ENCODE measurements at regions not wholly inside any gene's neighbourhood (a gene's known extent, or its start where the extent isn't known, plus 50 kb on each side); places are given as distances from the start of the nearest gene placed in this dataset.

DNA sequence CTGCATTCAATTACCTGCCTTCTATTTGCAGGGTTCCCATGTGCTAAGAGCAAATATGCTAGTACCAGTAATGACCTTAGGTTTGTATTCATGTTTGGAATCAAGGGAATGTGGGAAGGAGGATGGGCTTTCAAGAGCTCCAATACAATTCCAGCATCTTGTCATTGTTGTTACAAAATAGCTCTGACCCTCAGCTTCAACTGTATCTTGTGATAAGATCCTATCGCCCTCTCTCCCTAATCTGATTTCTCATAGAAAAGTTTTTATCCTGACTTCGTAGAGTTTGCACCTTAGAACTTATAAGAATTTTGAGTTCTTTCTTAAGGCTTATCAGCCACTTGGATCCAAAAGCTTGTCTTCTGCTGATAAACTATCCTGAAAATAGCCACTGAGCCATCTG is 749.5 kb upstream of the ACVR2A start:
- Histone ChIP-seq H3K36me3 (ENCODE audit: control insufficient read depth, insufficient read depth, low read length) (no peaks in the 10 kb centered on the region), H3K4me3 (ENCODE audit: low read depth in 2 of 2, low read length in 2 of 2) (no peak overlapping the region), H3K9me3 (ENCODE audit: control insufficient read depth, insufficient read depth, low read depth, low read length) (no peaks in the 10 kb centered on the region), H3K27me3 (ENCODE audit: control insufficient read depth, insufficient read depth, low read length) (no peaks in the 10 kb centered on the region), H3K27ac (ENCODE audit: low read length) (no peak overlapping the region), H3K4me1 (ENCODE audit: control insufficient read depth, insufficient read depth, low read length) (no peaks in the 10 kb centered on the region)
- in situ Hi-C loops (cut with HindIII; ENCODE audit: low pct_unique_long_range_greater_than_20kb, low sequenced_read_pairs) (no loop called here), intact Hi-C loops (cut with micrococcal nuclease; ENCODE audit: unreplicated experiment) (no loop called here)
- DNase-seq (ENCODE audit: low read depth, low spot score), result no peak
- TF ChIP-seq TCF7L2 (IDR thresholded peaks at IDR 0.05; ENCODE audit: low read depth, low read length), result no peak
- TF ChIP-seq, protein P1, sequence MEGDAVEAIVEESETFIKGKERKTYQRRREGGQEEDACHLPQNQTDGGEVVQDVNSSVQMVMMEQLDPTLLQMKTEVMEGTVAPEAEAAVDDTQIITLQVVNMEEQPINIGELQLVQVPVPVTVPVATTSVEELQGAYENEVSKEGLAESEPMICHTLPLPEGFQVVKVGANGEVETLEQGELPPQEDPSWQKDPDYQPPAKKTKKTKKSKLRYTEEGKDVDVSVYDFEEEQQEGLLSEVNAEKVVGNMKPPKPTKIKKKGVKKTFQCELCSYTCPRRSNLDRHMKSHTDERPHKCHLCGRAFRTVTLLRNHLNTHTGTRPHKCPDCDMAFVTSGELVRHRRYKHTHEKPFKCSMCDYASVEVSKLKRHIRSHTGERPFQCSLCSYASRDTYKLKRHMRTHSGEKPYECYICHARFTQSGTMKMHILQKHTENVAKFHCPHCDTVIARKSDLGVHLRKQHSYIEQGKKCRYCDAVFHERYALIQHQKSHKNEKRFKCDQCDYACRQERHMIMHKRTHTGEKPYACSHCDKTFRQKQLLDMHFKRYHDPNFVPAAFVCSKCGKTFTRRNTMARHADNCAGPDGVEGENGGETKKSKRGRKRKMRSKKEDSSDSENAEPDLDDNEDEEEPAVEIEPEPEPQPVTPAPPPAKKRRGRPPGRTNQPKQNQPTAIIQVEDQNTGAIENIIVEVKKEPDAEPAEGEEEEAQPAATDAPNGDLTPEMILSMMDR (IDR thresholded peaks at IDR 0.05), result no peak
- TF ChIP-seq, protein P2, sequence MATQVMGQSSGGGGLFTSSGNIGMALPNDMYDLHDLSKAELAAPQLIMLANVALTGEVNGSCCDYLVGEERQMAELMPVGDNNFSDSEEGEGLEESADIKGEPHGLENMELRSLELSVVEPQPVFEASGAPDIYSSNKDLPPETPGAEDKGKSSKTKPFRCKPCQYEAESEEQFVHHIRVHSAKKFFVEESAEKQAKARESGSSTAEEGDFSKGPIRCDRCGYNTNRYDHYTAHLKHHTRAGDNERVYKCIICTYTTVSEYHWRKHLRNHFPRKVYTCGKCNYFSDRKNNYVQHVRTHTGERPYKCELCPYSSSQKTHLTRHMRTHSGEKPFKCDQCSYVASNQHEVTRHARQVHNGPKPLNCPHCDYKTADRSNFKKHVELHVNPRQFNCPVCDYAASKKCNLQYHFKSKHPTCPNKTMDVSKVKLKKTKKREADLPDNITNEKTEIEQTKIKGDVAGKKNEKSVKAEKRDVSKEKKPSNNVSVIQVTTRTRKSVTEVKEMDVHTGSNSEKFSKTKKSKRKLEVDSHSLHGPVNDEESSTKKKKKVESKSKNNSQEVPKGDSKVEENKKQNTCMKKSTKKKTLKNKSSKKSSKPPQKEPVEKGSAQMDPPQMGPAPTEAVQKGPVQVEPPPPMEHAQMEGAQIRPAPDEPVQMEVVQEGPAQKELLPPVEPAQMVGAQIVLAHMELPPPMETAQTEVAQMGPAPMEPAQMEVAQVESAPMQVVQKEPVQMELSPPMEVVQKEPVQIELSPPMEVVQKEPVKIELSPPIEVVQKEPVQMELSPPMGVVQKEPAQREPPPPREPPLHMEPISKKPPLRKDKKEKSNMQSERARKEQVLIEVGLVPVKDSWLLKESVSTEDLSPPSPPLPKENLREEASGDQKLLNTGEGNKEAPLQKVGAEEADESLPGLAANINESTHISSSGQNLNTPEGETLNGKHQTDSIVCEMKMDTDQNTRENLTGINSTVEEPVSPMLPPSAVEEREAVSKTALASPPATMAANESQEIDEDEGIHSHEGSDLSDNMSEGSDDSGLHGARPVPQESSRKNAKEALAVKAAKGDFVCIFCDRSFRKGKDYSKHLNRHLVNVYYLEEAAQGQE (IDR thresholded peaks at IDR 0.05; ENCODE audit: insufficient read depth in 1 of 2, low read depth in 2 of 2, low read length in 1 of 2), result no peak
- TF ChIP-seq SIN3A (IDR thresholded peaks at IDR 0.05; ENCODE audit: borderline replicate concordance, insufficient read depth, low read depth, low read length), result no peak
- TF ChIP-seq POLR2AphosphoS5 (IDR thresholded peaks at IDR 0.05; ENCODE audit: low read depth, low read length), result no peak
- POLR2A ChIA-PET, result no interaction called here
- CTCF ChIA-PET, result no interaction called here
- ATAC-seq, result no peak
- BruUV-seq (replicated peaks), result no TSS peak

DNA sequence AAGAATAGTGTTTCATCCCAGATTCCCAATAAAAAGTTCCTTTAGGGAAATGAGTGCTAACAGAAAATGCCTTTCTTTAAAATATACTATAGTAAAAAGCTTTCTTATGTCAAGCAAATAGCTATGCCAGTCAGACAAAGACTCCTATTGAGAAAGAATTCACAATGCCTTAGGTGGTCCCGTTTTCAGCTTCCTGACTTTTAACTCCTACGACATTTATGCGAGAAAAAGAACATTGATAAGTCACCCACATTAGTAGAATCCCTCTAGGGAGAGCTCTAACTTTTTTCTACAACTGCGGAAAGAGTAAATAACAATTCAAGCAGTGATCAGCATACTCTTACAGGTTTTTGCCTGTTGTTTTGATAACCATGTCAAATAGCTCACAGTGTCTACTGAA is 750.8 kb upstream of the ACVR2A start:
- ChIA-PET CTCF (no interaction called here), POLR2A (no interaction called here)
- no peaks in the 10 kb centered on the region for H3K4me1 ChIP-seq (ENCODE audit: control insufficient read depth, insufficient read depth, low read length)
- DNase-seq (ENCODE audit: low read depth, low spot score) (no peak), ATAC-seq (no peak)
- in situ Hi-C loops (cut with HindIII; ENCODE audit: low pct_unique_long_range_greater_than_20kb, low sequenced_read_pairs) (no loop called here), intact Hi-C loops (cut with micrococcal nuclease; ENCODE audit: unreplicated experiment) (no loop called here)
- TF ChIP-seq TCF7L2 (IDR thresholded peaks at IDR 0.05; ENCODE audit: low read depth, low read length), result no peak
- TF ChIP-seq, protein P2 (IDR thresholded peaks at IDR 0.05; ENCODE audit: insufficient read depth in 1 of 2, low read depth in 2 of 2, low read length in 1 of 2), result no peak
- TF ChIP-seq, protein P1 (IDR thresholded peaks at IDR 0.05), result no peak
- TF ChIP-seq POLR2AphosphoS5 (IDR thresholded peaks at IDR 0.05; ENCODE audit: low read depth, low read length), result no peak
- no peak for TF ChIP-seq SIN3A (IDR thresholded peaks at IDR 0.05; ENCODE audit: borderline replicate concordance, insufficient read depth, low read depth, low read length)
- H3K4me3 ChIP-seq (ENCODE audit: low read depth in 2 of 2, low read length in 2 of 2), result no peak overlapping the region
- H3K27me3 ChIP-seq (ENCODE audit: control insufficient read depth, insufficient read depth, low read length), result no peaks in the 10 kb centered on the region
- no TSS peak for BruUV-seq (replicated peaks)
- no peaks in the 10 kb centered on the region for H3K36me3 ChIP-seq (ENCODE audit: control insufficient read depth, insufficient read depth, low read length)
- H3K27ac ChIP-seq (ENCODE audit: low read length), result no peak overlapping the region
- no peaks in the 10 kb centered on the region for H3K9me3 ChIP-seq (ENCODE audit: control insufficient read depth, insufficient read depth, low read depth, low read length)
